ENCODE measurements at regions not wholly inside any gene's neighbourhood (a gene's known extent, or its start where the extent isn't known, plus 50 kb on each side); places are given as distances from the start of the nearest gene placed in this dataset.

- Mint-ChIP-seq H3K27me3 (ENCODE audit: low read depth) (no peaks in the 10 kb centered on the region), H3K9me3 (peaks cover 16% of the 10 kb centered on the region), H3K27ac (no peak overlapping the region), H3K4me1 (ENCODE audit: low read depth) (no peaks in the 10 kb centered on the region), H3K36me3 (ENCODE audit: low read depth) (no peaks in the 10 kb centered on the region), H3K4me3 (no peak overlapping the region)
- DNase-seq (ENCODE audit: low spot score): no peak
These were observed 226.2 kb upstream of the ZFHX3 start for GRCh38 chr16:73274140-73274539.

- DNase-seq (ENCODE audit: low spot score): no peak
- H3K27me3 Mint-ChIP-seq (ENCODE audit: low read depth): no peaks in the 10 kb centered on the region
- H3K9me3 Mint-ChIP-seq: peaks cover 14% of the 10 kb centered on the region
- H3K27ac Mint-ChIP-seq: no peak overlapping the region
- no peaks in the 10 kb centered on the region for H3K36me3 Mint-ChIP-seq (ENCODE audit: low read depth)
- H3K4me3 Mint-ChIP-seq: no peak overlapping the region
- H3K4me1 Mint-ChIP-seq (ENCODE audit: low read depth): no peaks in the 10 kb centered on the region
These were observed 220.6 kb upstream of the ZFHX3 start for GRCh38 chr16:73268366-73268993.

- Mint-ChIP-seq H3K36me3 (ENCODE audit: low read depth) (no peaks in the 10 kb centered on the region), H3K27me3 (ENCODE audit: low read depth) (no peaks in the 10 kb centered on the region), H3K4me1 (ENCODE audit: low read depth) (no peaks in the 10 kb centered on the region), H3K9me3 (peaks cover 25% of the 10 kb centered on the region), H3K27ac (no peak overlapping the region), H3K4me3 (no peak overlapping the region)
- DNase-seq (ENCODE audit: low spot score): no peak
These were observed 218.0 kb upstream of the ZFHX3 start for GRCh38 chr16:73265935-73266334.

GRCh38 chr16:73265124-73265837 lies 217.4 kb upstream of the ZFHX3 start:
- DNase-seq (ENCODE audit: low spot score): no peak
- no peaks in the 10 kb centered on the region for H3K27me3 Mint-ChIP-seq (ENCODE audit: low read depth)
- no peaks in the 10 kb centered on the region for H3K36me3 Mint-ChIP-seq (ENCODE audit: low read depth)
- H3K9me3 Mint-ChIP-seq: peaks cover 25% of the 10 kb centered on the region
- H3K4me3 Mint-ChIP-seq: no peak overlapping the region
- H3K4me1 Mint-ChIP-seq (ENCODE audit: low read depth): no peaks in the 10 kb centered on the region
- H3K27ac Mint-ChIP-seq: no peak overlapping the region

- no peak for DNase-seq (ENCODE audit: low spot score)
- H3K36me3 Mint-ChIP-seq (ENCODE audit: low read depth): no peaks in the 10 kb centered on the region
- H3K4me1 Mint-ChIP-seq (ENCODE audit: low read depth): no peaks in the 10 kb centered on the region
- no peaks in the 10 kb centered on the region for H3K27me3 Mint-ChIP-seq (ENCODE audit: low read depth)
- peaks cover 22% of the 10 kb centered on the region for H3K9me3 Mint-ChIP-seq
- no peak overlapping the region for H3K27ac Mint-ChIP-seq
- H3K4me3 Mint-ChIP-seq: no peak overlapping the region
These were observed 215.0 kb upstream of the ZFHX3 start for GRCh38 chr16:73262931-73263330.

- Mint-ChIP-seq H3K4me1 (ENCODE audit: low read depth) (no peaks in the 10 kb centered on the region), H3K36me3 (ENCODE audit: low read depth) (no peaks in the 10 kb centered on the region), H3K27ac (no peak overlapping the region), H3K4me3 (no peak overlapping the region), H3K9me3 (no peaks in the 10 kb centered on the region), H3K27me3 (ENCODE audit: low read depth) (no peaks in the 10 kb centered on the region)
- no peak for DNase-seq (ENCODE audit: low spot score)
These were observed 207.1 kb upstream of the ZFHX3 start for GRCh38 chr16:73255031-73255430.

- no peaks in the 10 kb centered on the region for H3K27me3 Mint-ChIP-seq (ENCODE audit: low read depth)
- H3K27ac Mint-ChIP-seq: no peak overlapping the region
- H3K4me3 Mint-ChIP-seq: no peak overlapping the region
- no peak for DNase-seq (ENCODE audit: low spot score)
- no peaks in the 10 kb centered on the region for H3K4me1 Mint-ChIP-seq (ENCODE audit: low read depth)
- H3K36me3 Mint-ChIP-seq (ENCODE audit: low read depth): no peaks in the 10 kb centered on the region
- H3K9me3 Mint-ChIP-seq: no peaks in the 10 kb centered on the region
These were observed 206.1 kb upstream of the ZFHX3 start for GRCh38 chr16:73253922-73254480.

GRCh38 chr16:73252446-73252845 lies 204.5 kb upstream of the ZFHX3 start:
- DNase-seq (ENCODE audit: low spot score): no peak
- H3K4me1 Mint-ChIP-seq (ENCODE audit: low read depth): no peaks in the 10 kb centered on the region
- no peaks in the 10 kb centered on the region for H3K36me3 Mint-ChIP-seq (ENCODE audit: low read depth)
- no peaks in the 10 kb centered on the region for H3K9me3 Mint-ChIP-seq
- no peak overlapping the region for H3K27ac Mint-ChIP-seq
- H3K4me3 Mint-ChIP-seq: no peak overlapping the region
- no peaks in the 10 kb centered on the region for H3K27me3 Mint-ChIP-seq (ENCODE audit: low read depth)

- Mint-ChIP-seq H3K27ac (no peak overlapping the region), H3K36me3 (ENCODE audit: low read depth) (no peaks in the 10 kb centered on the region), H3K4me1 (ENCODE audit: low read depth) (no peaks in the 10 kb centered on the region), H3K4me3 (no peak overlapping the region), H3K9me3 (no peaks in the 10 kb centered on the region), H3K27me3 (ENCODE audit: low read depth) (no peaks in the 10 kb centered on the region)
- no peak for DNase-seq (ENCODE audit: low spot score)
These were observed 203.7 kb upstream of the ZFHX3 start for GRCh38 chr16:73251608-73252007.

- H3K9me3 Mint-ChIP-seq: no peaks in the 10 kb centered on the region
- no peaks in the 10 kb centered on the region for H3K36me3 Mint-ChIP-seq (ENCODE audit: low read depth)
- H3K27ac Mint-ChIP-seq: no peak overlapping the region
- no peaks in the 10 kb centered on the region for H3K27me3 Mint-ChIP-seq (ENCODE audit: low read depth)
- H3K4me3 Mint-ChIP-seq: no peak overlapping the region
- no peaks in the 10 kb centered on the region for H3K4me1 Mint-ChIP-seq (ENCODE audit: low read depth)
- no peak for DNase-seq (ENCODE audit: low spot score)
These were observed 200.4 kb upstream of the ZFHX3 start for GRCh38 chr16:73248316-73248715.

- no peak overlapping the region for H3K27ac Mint-ChIP-seq
- no peak overlapping the region for H3K4me3 Mint-ChIP-seq
- no peaks in the 10 kb centered on the region for H3K27me3 Mint-ChIP-seq (ENCODE audit: low read depth)
- DNase-seq (ENCODE audit: low spot score): no peak
- no peaks in the 10 kb centered on the region for H3K4me1 Mint-ChIP-seq (ENCODE audit: low read depth)
- peaks cover 4% of the 10 kb centered on the region for H3K9me3 Mint-ChIP-seq
- H3K36me3 Mint-ChIP-seq (ENCODE audit: low read depth): no peaks in the 10 kb centered on the region
These were observed 193.0 kb upstream of the ZFHX3 start for GRCh38 chr16:73240920-73241319.

GRCh38 chr16:73237601-73238000 lies 189.7 kb upstream of the ZFHX3 start:
- Mint-ChIP-seq H3K9me3 (peaks cover 4% of the 10 kb centered on the region), H3K27me3 (ENCODE audit: low read depth) (no peaks in the 10 kb centered on the region)

GRCh38 chr16:73234496-73234895 lies 186.6 kb upstream of the ZFHX3 start:
- DNase-seq (ENCODE audit: low spot score): no peak
- Mint-ChIP-seq H3K27me3 (ENCODE audit: low read depth) (no peaks in the 10 kb centered on the region), H3K4me3 (no peak overlapping the region), H3K9me3 (peaks cover 4% of the 10 kb centered on the region), H3K27ac (no peak overlapping the region), H3K4me1 (ENCODE audit: low read depth) (no peaks in the 10 kb centered on the region), H3K36me3 (ENCODE audit: low read depth) (no peaks in the 10 kb centered on the region)

More at GRCh38 chr16:73237601-73238000, 189.7 kb upstream of the ZFHX3 start:
- Mint-ChIP-seq H3K27ac (no peak overlapping the region), H3K4me1 (ENCODE audit: low read depth) (no peaks in the 10 kb centered on the region), H3K4me3 (no peak overlapping the region), H3K36me3 (ENCODE audit: low read depth) (no peaks in the 10 kb centered on the region)
- no peak for DNase-seq (ENCODE audit: low spot score)

- Mint-ChIP-seq H3K36me3 (ENCODE audit: low read depth) (no peaks in the 10 kb centered on the region), H3K27ac (no peak overlapping the region), H3K4me1 (ENCODE audit: low read depth) (no peaks in the 10 kb centered on the region), H3K4me3 (no peak overlapping the region), H3K9me3 (peaks cover 4% of the 10 kb centered on the region), H3K27me3 (ENCODE audit: low read depth) (no peaks in the 10 kb centered on the region)
- DNase-seq (ENCODE audit: low spot score): no peak
These were observed 186.0 kb upstream of the ZFHX3 start for GRCh38 chr16:73233846-73234424.
